ENCODE measurements at regions not wholly inside any gene's neighbourhood (a gene's known extent, or its start where the extent isn't known, plus 50 kb on each side); places are given as distances from the start of the nearest gene placed in this dataset.

- H3K9me3 ChIP-seq (ENCODE audit: control insufficient read depth in 3 of 3, low read length in 3 of 3) = no peaks in the 10 kb centered on the region
- H3K9ac ChIP-seq (ENCODE audit: low read depth in 1 of 3, low read length in 3 of 3) = no peak overlapping the region
- no peak overlapping the region for H3K4me3 ChIP-seq (ENCODE audit: low read length in 3 of 3)
- H3K4me1 ChIP-seq (ENCODE audit: control insufficient read depth in 3 of 3, insufficient read depth in 3 of 3, low read length in 3 of 3) = no peaks in the 10 kb centered on the region
- no peaks in the 10 kb centered on the region for H3K27me3 ChIP-seq (ENCODE audit: control insufficient read depth in 3 of 3, insufficient read depth in 3 of 3, low read length in 3 of 3)
- H3K27ac ChIP-seq (ENCODE audit: low read depth, low read length) = no peak overlapping the region
- H3K36me3 ChIP-seq (ENCODE audit: control insufficient read depth in 3 of 3, insufficient read depth in 3 of 3, low read length in 3 of 3) = no peaks in the 10 kb centered on the region
These were observed 376.5 kb upstream of the KLHL29 start for GRCh38 chr2:23008440-23008839.

GRCh38 chr2:23008951-23009350, 376.0 kb upstream of the KLHL29 start:
- Histone ChIP-seq H3K4me3 (ENCODE audit: low read length in 3 of 3) (no peak overlapping the region), H3K9ac (ENCODE audit: low read depth in 1 of 3, low read length in 3 of 3) (no peak overlapping the region), H3K4me1 (ENCODE audit: control insufficient read depth in 3 of 3, insufficient read depth in 3 of 3, low read length in 3 of 3) (no peaks in the 10 kb centered on the region), H3K36me3 (ENCODE audit: control insufficient read depth in 3 of 3, insufficient read depth in 3 of 3, low read length in 3 of 3) (no peaks in the 10 kb centered on the region), H3K27ac (ENCODE audit: low read depth, low read length) (no peak overlapping the region), H3K9me3 (ENCODE audit: control insufficient read depth in 3 of 3, low read length in 3 of 3) (no peaks in the 10 kb centered on the region), H3K27me3 (ENCODE audit: control insufficient read depth in 3 of 3, insufficient read depth in 3 of 3, low read length in 3 of 3) (no peaks in the 10 kb centered on the region)

DNA sequence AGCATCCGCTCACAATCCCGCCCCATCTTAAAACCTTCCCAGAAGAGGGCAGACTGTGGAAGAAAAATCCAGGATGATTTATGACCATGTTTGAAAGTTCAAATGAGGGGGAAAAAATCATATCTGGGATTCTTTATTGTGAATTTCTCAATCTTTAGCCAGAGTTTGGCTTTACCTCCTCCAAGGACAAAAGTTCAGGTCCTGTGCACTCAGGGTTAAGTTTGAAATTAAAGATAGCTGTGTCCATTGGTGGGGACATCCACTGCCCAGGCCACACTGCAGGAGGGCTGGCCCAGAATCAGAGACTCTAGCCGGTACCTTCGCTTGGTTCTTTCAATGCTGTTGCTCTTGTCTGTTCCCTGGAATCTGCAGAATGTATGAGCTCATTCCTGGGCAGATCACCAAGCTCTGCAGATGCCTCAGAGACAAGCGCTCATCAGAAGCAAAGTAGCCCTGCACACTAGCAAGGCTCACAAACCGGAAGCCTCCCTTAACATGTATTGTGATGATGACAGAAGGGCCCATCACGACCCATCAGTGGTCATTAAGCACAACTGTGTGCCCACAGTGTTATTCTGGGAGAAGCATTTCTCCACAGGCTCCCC, 375.3 kb upstream of the KLHL29 start:
- Histone ChIP-seq H3K4me3 (ENCODE audit: low read length in 3 of 3) (no peak overlapping the region), H3K9me3 (ENCODE audit: control insufficient read depth in 3 of 3, low read length in 3 of 3) (no peaks in the 10 kb centered on the region), H3K4me1 (ENCODE audit: control insufficient read depth in 3 of 3, insufficient read depth in 3 of 3, low read length in 3 of 3) (no peaks in the 10 kb centered on the region), H3K9ac (ENCODE audit: low read depth in 1 of 3, low read length in 3 of 3) (no peak overlapping the region), H3K36me3 (ENCODE audit: control insufficient read depth in 3 of 3, insufficient read depth in 3 of 3, low read length in 3 of 3) (no peaks in the 10 kb centered on the region), H3K27ac (ENCODE audit: low read depth, low read length) (no peak overlapping the region), H3K27me3 (ENCODE audit: control insufficient read depth in 3 of 3, insufficient read depth in 3 of 3, low read length in 3 of 3) (no peaks in the 10 kb centered on the region)

GRCh38 chr2:23012499-23012898, 372.5 kb upstream of the KLHL29 start:
- Histone ChIP-seq H3K9ac (ENCODE audit: low read depth in 1 of 3, low read length in 3 of 3) (no peak overlapping the region), H3K36me3 (ENCODE audit: control insufficient read depth in 3 of 3, insufficient read depth in 3 of 3, low read length in 3 of 3) (no peaks in the 10 kb centered on the region), H3K27ac (ENCODE audit: low read depth, low read length) (no peak overlapping the region), H3K4me3 (ENCODE audit: low read length in 3 of 3) (no peak overlapping the region), H3K9me3 (ENCODE audit: control insufficient read depth in 3 of 3, low read length in 3 of 3) (no peaks in the 10 kb centered on the region), H3K27me3 (ENCODE audit: control insufficient read depth in 3 of 3, insufficient read depth in 3 of 3, low read length in 3 of 3) (no peaks in the 10 kb centered on the region), H3K4me1 (ENCODE audit: control insufficient read depth in 3 of 3, insufficient read depth in 3 of 3, low read length in 3 of 3) (no peaks in the 10 kb centered on the region)

GRCh38 chr2:23015651-23016200, 369.3 kb upstream of the KLHL29 start:
- Histone ChIP-seq H3K27me3 (ENCODE audit: control insufficient read depth in 3 of 3, insufficient read depth in 3 of 3, low read length in 3 of 3) (no peaks in the 10 kb centered on the region), H3K27ac (ENCODE audit: low read depth, low read length) (no peak overlapping the region), H3K36me3 (ENCODE audit: control insufficient read depth in 3 of 3, insufficient read depth in 3 of 3, low read length in 3 of 3) (no peaks in the 10 kb centered on the region), H3K9ac (ENCODE audit: low read depth in 1 of 3, low read length in 3 of 3) (no peak overlapping the region), H3K9me3 (ENCODE audit: control insufficient read depth in 3 of 3, low read length in 3 of 3) (no peaks in the 10 kb centered on the region), H3K4me1 (ENCODE audit: control insufficient read depth in 3 of 3, insufficient read depth in 3 of 3, low read length in 3 of 3) (no peaks in the 10 kb centered on the region), H3K4me3 (ENCODE audit: low read length in 3 of 3) (no peak overlapping the region)

DNA sequence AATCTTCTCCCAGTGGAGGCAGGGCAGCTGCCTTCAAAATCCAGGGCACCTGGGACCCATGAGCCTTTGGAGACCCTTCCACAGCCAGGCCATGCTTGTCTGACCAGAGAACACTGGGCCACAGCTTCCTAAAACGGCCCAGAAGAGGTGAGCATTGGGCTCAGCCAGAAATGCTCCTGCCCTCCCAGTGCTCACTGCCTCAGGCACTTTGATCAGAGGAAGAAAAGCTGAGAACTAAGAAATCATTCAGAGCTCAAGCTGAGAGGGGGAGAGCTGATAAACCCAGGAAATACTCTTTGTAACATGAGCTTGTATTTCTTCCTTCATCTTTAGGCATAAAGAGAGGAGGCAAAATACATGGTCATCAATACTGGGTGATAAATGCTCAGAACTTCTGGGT, 365.5 kb upstream of the KLHL29 start:
- Histone ChIP-seq H3K4me1 (ENCODE audit: control insufficient read depth in 3 of 3, insufficient read depth in 3 of 3, low read length in 3 of 3) (no peaks in the 10 kb centered on the region), H3K36me3 (ENCODE audit: control insufficient read depth in 3 of 3, insufficient read depth in 3 of 3, low read length in 3 of 3) (no peaks in the 10 kb centered on the region), H3K9me3 (ENCODE audit: control insufficient read depth in 3 of 3, low read length in 3 of 3) (no peaks in the 10 kb centered on the region), H3K9ac (ENCODE audit: low read depth in 1 of 3, low read length in 3 of 3) (no peak overlapping the region), H3K27ac (ENCODE audit: low read depth, low read length) (no peak overlapping the region), H3K27me3 (ENCODE audit: control insufficient read depth in 3 of 3, insufficient read depth in 3 of 3, low read length in 3 of 3) (no peaks in the 10 kb centered on the region), H3K4me3 (ENCODE audit: low read length in 3 of 3) (no peak overlapping the region)

DNA sequence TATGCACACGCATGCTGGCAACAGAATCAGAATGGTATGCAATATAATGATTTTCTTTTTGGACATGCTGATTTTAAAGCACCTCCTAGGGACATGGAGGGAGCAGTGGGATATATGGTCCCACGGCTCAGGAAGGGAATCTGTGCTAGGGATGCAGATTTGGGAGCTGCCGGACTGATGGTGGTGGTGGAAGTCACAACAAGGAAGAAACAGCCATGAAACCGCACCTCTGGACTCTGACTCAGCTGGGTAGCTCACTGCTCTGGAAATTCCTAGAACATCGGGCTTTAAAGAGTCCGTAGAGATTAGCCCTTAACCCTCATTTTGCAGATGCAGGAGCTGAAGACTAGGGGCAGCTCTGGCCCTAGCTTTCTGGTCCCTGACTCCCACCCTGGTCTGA, 364.3 kb upstream of the KLHL29 start:
- Histone ChIP-seq H3K9me3 (ENCODE audit: control insufficient read depth in 3 of 3, low read length in 3 of 3) (no peaks in the 10 kb centered on the region), H3K27ac (ENCODE audit: low read depth, low read length) (no peak overlapping the region), H3K4me1 (ENCODE audit: control insufficient read depth in 3 of 3, insufficient read depth in 3 of 3, low read length in 3 of 3) (no peaks in the 10 kb centered on the region), H3K4me3 (ENCODE audit: low read length in 3 of 3) (no peak overlapping the region), H3K36me3 (ENCODE audit: control insufficient read depth in 3 of 3, insufficient read depth in 3 of 3, low read length in 3 of 3) (no peaks in the 10 kb centered on the region), H3K27me3 (ENCODE audit: control insufficient read depth in 3 of 3, insufficient read depth in 3 of 3, low read length in 3 of 3) (no peaks in the 10 kb centered on the region), H3K9ac (ENCODE audit: low read depth in 1 of 3, low read length in 3 of 3) (no peak overlapping the region)

DNA sequence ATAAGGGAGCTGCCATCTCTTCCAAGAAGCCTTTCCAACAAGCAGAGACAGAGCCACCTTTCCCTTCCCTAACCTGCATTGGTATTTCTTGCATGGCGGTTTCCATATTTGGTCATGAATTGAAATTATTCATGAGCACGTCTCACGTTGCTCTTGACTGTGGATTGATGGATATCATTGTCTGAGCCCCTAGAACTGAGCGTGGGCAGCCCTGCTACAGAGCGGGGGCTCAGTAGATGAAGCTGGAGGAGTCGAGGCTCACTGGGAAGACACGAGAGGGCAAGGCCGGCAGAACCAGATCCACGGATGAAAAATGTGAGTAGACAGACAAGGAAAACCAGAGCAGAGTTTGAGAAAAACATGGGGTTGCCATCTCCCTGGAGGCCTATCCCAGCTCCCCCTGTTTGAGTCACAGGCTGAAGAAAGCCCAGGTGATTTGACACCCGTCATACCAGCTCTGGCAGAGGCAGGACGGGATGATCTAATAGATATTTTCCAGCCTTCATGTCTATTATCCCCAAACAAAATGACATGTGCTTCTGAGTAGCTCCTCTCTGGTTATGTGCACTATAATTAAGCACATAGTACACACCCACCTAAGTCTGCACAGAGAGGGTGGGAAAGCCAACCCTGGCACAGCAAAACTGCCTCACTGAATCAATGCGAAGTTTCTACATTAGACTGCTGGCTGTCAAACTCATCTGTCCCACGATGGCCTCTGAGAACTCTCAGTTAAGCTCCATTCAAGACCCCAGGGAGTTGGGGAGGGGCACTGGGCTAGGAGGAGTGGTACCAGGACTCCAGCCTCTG, 363.5 kb upstream of the KLHL29 start:
- H3K4me1 ChIP-seq (ENCODE audit: control insufficient read depth in 3 of 3, insufficient read depth in 3 of 3, low read length in 3 of 3) = no peaks in the 10 kb centered on the region
- no peaks in the 10 kb centered on the region for H3K27me3 ChIP-seq (ENCODE audit: control insufficient read depth in 3 of 3, insufficient read depth in 3 of 3, low read length in 3 of 3)
- no peak overlapping the region for H3K27ac ChIP-seq (ENCODE audit: low read depth, low read length)
- H3K9ac ChIP-seq (ENCODE audit: low read depth in 1 of 3, low read length in 3 of 3) = no peak overlapping the region
- H3K36me3 ChIP-seq (ENCODE audit: control insufficient read depth in 3 of 3, insufficient read depth in 3 of 3, low read length in 3 of 3) = no peaks in the 10 kb centered on the region
- H3K4me3 ChIP-seq (ENCODE audit: low read length in 3 of 3) = no peak overlapping the region
- H3K9me3 ChIP-seq (ENCODE audit: control insufficient read depth in 3 of 3, low read length in 3 of 3) = no peaks in the 10 kb centered on the region

GRCh38 chr2:23023722-23024121, 361.3 kb upstream of the KLHL29 start:
- Histone ChIP-seq H3K4me1 (ENCODE audit: control insufficient read depth in 3 of 3, insufficient read depth in 3 of 3, low read length in 3 of 3) (no peaks in the 10 kb centered on the region), H3K9me3 (ENCODE audit: control insufficient read depth in 3 of 3, low read length in 3 of 3) (no peaks in the 10 kb centered on the region), H3K27ac (ENCODE audit: low read depth, low read length) (no peak overlapping the region), H3K9ac (ENCODE audit: low read depth in 1 of 3, low read length in 3 of 3) (no peak overlapping the region), H3K27me3 (ENCODE audit: control insufficient read depth in 3 of 3, insufficient read depth in 3 of 3, low read length in 3 of 3) (no peaks in the 10 kb centered on the region), H3K4me3 (ENCODE audit: low read length in 3 of 3) (no peak overlapping the region), H3K36me3 (ENCODE audit: control insufficient read depth in 3 of 3, insufficient read depth in 3 of 3, low read length in 3 of 3) (no peaks in the 10 kb centered on the region)

GRCh38 chr2:23026671-23027070, 358.3 kb upstream of the KLHL29 start:
- Histone ChIP-seq H3K4me1 (ENCODE audit: control insufficient read depth in 3 of 3, insufficient read depth in 3 of 3, low read length in 3 of 3) (no peaks in the 10 kb centered on the region), H3K9me3 (ENCODE audit: control insufficient read depth in 3 of 3, low read length in 3 of 3) (no peaks in the 10 kb centered on the region), H3K27me3 (ENCODE audit: control insufficient read depth in 3 of 3, insufficient read depth in 3 of 3, low read length in 3 of 3) (peaks cover 0 to 2% (median 0%) of the 10 kb centered on the region in 3 donors), H3K4me3 (ENCODE audit: low read length in 3 of 3) (no peak overlapping the region), H3K27ac (ENCODE audit: low read depth, low read length) (no peak overlapping the region), H3K9ac (ENCODE audit: low read depth in 1 of 3, low read length in 3 of 3) (no peak overlapping the region), H3K36me3 (ENCODE audit: control insufficient read depth in 3 of 3, insufficient read depth in 3 of 3, low read length in 3 of 3) (no peaks in the 10 kb centered on the region)
